ENCODE measurements at regions not wholly inside any gene's neighbourhood (a gene's known extent, or its start where the extent isn't known, plus 50 kb on each side); places are given as distances from the start of the nearest gene placed in this dataset.
A peak's percentile ranks its signal among the peaks of the same experiment; 100 is the strongest.

DNA sequence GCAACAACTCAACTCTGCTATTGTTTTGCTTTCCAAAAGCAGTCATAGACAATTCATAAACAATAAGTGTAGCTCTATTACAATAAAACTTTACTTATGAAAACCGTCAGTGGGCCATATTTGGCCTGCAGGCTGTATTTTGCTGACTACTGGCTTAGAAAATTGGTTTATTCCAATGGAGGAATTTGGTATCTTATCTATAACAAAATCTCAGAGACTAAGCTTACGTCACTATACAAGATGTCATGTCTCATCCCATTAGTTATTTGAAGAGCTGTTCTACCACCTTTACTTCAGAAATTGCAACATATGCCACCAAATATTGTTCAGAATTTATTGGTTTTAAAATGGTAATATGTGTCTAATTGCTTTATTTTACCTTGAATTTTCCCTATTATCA lies 436.9 kb downstream of the HTR1B start:
- in situ Hi-C loops (cut with MboI; ENCODE audit: low pct_unique_long_range_greater_than_20kb in 2 of 9, low sequenced_read_pairs in 9 of 9, unreplicated experiment in 9 of 9): no loop called here
- Histone ChIP-seq H3K4me3 (no peak overlapping the region), H3K4me1 (replicated peaks in 1 of 2) (no peaks in the 10 kb centered on the region), H3K27ac (no peak overlapping the region)
- no peak for ATAC-seq (replicated peaks in 6 of 8)
- 51 to 100% (median 100%) methylated on average over 1 to 2 of the region's 2 CpGs; no CpG with 5 or more reads in 1 of the 10 experiments for WGBS, 10 experiments

DNA sequence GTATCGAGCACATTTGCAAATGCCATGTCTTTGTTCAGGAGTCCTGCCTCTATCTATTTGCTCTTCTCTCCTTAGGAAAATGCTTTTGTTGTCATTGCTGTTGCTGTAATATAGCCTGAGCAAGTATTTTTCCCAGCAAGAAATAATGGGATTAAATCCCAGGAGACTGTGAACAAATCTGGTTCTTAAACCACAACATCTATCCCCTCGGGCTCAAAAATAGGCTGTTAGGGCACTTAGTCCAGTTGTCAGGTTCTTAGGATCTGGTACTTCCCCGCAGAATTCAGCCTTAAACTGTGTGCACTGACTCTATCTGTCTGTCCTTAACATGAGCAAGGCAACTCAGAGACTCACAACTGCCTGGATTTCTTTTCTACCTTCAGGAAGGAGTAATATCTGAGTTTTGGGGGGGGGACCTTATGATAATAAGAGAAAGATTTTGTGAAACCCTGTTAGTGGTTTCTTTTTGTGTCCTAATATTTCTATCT lies 437.5 kb downstream of the HTR1B start:
- H3K27ac ChIP-seq: no peak overlapping the region
- in situ Hi-C loops (cut with MboI; ENCODE audit: low pct_unique_long_range_greater_than_20kb in 2 of 9, low sequenced_read_pairs in 9 of 9, unreplicated experiment in 9 of 9): no loop called here
- ATAC-seq (replicated peaks in 6 of 8): no peak
- 45 to 100% (median 74%) methylated on average over 1 to 3 of the region's 3 CpGs for WGBS, 10 experiments
- no peaks in the 10 kb centered on the region for H3K4me1 ChIP-seq (replicated peaks in 1 of 2)
- H3K4me3 ChIP-seq: no peak overlapping the region

DNA sequence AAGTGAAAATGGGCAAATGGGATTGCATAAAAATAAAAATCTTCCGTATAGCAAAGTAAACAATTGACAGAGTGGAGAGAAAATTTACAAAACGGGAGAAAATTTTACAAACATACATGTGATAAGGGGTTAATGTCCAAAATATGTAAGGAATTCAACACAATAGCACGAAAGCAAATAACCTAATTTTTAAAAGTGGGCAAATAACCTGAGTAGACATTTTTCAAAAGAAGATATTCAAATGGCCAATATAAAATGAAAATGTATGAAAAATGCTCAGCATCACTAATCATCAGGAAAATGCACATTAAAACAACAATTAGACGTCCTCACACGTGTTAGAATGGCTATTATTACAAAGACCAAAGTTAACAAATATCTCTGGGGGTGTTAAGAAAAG lies 441.5 kb downstream of the HTR1B start:
- no peak for ATAC-seq (replicated peaks in 6 of 8)
- 7 to 94% (median 49%) methylated on average over 2 to 5 of the region's 5 CpGs for WGBS, 10 experiments
- in situ Hi-C loops (cut with MboI; ENCODE audit: low pct_unique_long_range_greater_than_20kb in 2 of 9, low sequenced_read_pairs in 9 of 9, unreplicated experiment in 9 of 9): no loop called here
- no peak overlapping the region for H3K4me3 ChIP-seq
- no peak overlapping the region for H3K27ac ChIP-seq
- H3K4me1 ChIP-seq (replicated peaks in 1 of 2): no peaks in the 10 kb centered on the region

DNA sequence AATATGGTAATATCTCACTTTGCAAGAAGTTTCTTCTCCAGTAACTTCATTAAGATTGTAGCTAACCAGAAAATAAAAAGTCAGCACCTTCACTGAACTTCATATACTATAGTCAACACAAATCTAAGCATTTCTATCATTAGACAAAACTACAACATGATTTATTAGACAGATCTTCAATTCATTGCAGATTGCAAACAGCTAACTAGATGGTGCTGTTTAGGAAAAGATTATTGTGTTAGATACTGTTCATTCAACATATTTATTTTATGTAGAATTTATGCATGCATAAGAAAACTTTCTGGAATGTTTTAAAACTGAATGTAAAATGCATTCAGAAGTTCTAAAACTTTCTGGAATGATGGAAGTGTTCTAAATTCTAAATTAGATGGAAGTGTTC lies 442.1 kb downstream of the HTR1B start:
- Histone ChIP-seq H3K4me1 (replicated peaks in 1 of 2) (no peaks in the 10 kb centered on the region), H3K27ac (no peak overlapping the region), H3K4me3 (no peak overlapping the region)
- in situ Hi-C loops (cut with MboI; ENCODE audit: low pct_unique_long_range_greater_than_20kb in 2 of 9, low sequenced_read_pairs in 9 of 9, unreplicated experiment in 9 of 9): no loop called here
- ATAC-seq (replicated peaks in 6 of 8): peak in 2 of 8 experiments; percentile 20 to 31

DNA sequence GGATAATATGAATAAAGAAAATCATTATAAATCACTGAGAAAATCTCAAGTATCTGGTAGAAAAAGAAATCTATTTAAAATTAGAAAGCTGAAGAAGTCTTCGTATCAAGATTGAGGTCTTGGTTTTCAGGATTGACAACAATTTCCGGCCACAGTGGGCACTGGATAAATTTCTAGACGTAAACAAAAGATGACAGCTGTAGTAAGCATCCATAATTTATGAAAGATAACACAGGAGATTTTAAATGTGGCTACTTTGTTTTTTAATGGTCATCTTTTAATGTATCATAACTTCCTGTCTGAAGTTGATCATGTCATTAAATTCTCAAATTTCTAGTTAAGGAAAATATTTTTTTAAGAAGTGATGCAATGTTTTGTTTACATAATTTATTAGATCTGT lies 444.2 kb downstream of the HTR1B start:
- H3K27ac ChIP-seq: no peak overlapping the region
- no peak overlapping the region for H3K4me3 ChIP-seq
- H3K4me1 ChIP-seq (replicated peaks in 1 of 2): no peaks in the 10 kb centered on the region
- ATAC-seq (replicated peaks in 6 of 8): no peak
- in situ Hi-C loops (cut with MboI; ENCODE audit: low pct_unique_long_range_greater_than_20kb in 2 of 9, low sequenced_read_pairs in 9 of 9, unreplicated experiment in 9 of 9): no loop called here
- WGBS, 10 experiments: 63 to 91% (median 78%) methylated on average over 1 to 3 of the region's 3 CpGs

DNA sequence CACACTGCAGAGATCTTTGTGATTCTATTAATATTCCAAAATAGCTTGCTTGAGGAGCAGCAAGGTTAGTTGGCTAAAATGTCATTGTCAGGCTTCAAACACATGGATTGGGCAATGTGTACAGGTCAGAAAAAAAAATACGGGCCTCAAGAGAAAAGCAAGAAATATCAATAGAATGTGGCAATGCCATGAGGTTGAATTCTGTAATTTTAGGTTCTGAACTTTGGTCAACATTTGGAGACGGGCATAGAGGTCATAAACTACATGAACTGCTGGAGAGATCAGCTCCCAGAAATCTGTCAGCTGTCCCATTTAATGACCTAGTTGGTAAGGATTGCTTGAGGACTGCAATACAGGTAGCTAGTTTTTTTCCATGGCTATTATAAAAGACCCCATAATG lies 445.8 kb downstream of the HTR1B start:
- in situ Hi-C loops (cut with MboI; ENCODE audit: low pct_unique_long_range_greater_than_20kb in 2 of 9, low sequenced_read_pairs in 9 of 9, unreplicated experiment in 9 of 9): no loop called here
- WGBS, 10 experiments: 36 to 100% (median 75%) methylated on average over 1 to 2 of the region's 2 CpGs; no CpG with 5 or more reads in 2 of the 10 experiments
- no peak for ATAC-seq (replicated peaks in 6 of 8)
- Histone ChIP-seq H3K4me3 (no peak overlapping the region), H3K27ac (no peak overlapping the region), H3K4me1 (replicated peaks in 1 of 2) (no peaks in the 10 kb centered on the region)

DNA sequence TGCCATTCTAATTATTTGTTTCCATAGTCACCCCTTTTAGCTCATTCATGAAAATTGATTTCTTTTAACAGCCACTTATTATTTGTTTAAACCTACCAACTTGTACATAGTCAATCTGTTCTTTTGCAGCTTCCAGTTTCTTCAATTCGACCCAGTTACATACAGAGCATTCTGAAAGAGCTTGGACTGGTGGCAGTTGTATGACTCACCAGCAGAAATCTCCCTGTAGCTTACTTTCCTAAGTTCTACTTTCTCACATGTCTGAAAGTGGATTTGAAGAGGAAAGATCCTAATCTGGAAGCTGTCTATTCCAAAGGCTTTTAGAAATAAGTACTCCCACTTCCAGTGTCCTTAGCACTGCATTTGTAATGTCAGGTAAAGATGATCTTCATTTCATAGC lies 447.9 kb downstream of the HTR1B start:
- no peak overlapping the region for H3K4me3 ChIP-seq
- no peaks in the 10 kb centered on the region for H3K4me1 ChIP-seq (replicated peaks in 1 of 2)
- peak in 2 of 8 experiments; percentile 82 to 83 for ATAC-seq (replicated peaks in 6 of 8)
- in situ Hi-C loops (cut with MboI; ENCODE audit: low pct_unique_long_range_greater_than_20kb in 2 of 9, low sequenced_read_pairs in 9 of 9, unreplicated experiment in 9 of 9): no loop called here
- WGBS, 10 experiments: 0 to 100% (median 38%) methylated on average over 1 of the region's 1 CpG; no CpG with 5 or more reads in 2 of the 10 experiments
- no peak overlapping the region for H3K27ac ChIP-seq

DNA sequence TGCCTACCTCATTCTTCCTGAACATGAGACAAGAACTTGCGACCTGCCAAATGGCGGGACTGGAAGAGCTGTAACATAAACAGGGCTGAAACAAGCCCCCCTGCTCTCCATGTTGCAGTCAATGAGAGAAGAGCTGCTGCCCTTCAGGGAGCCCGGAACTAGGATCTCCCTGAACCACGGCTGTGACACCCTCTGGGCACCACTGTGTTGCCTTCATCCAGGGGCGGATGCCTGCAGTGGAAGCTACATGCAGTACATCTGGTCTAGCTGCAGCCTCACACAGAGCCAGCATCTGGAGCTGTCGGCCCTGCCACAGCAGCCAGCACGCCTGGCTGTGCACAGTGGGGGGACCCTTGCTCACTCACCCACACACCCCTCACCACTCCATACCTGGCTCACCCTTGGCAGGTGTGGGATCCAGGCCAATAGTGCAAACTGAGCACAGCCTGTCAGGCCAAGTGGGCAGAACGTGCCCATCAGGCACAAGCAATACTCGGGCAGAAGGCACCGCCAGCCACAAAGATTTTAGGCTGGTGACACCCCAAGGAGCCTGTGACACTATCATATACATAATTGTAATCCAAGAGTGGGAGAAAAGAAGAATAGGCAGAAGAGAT lies 451.3 kb downstream of the HTR1B start:
- in situ Hi-C loops (cut with MboI; ENCODE audit: low pct_unique_long_range_greater_than_20kb in 2 of 9, low sequenced_read_pairs in 9 of 9, unreplicated experiment in 9 of 9): no loop called here
- WGBS, 10 experiments: 51 to 100% (median 81%) methylated on average over 1 to 6 of the region's 10 CpGs; no CpG with 5 or more reads in 2 of the 10 experiments
- H3K4me1 ChIP-seq (replicated peaks in 1 of 2): no peaks in the 10 kb centered on the region
- no peak overlapping the region for H3K4me3 ChIP-seq
- H3K27ac ChIP-seq: no peak overlapping the region
- no peak for ATAC-seq (replicated peaks in 6 of 8)

DNA sequence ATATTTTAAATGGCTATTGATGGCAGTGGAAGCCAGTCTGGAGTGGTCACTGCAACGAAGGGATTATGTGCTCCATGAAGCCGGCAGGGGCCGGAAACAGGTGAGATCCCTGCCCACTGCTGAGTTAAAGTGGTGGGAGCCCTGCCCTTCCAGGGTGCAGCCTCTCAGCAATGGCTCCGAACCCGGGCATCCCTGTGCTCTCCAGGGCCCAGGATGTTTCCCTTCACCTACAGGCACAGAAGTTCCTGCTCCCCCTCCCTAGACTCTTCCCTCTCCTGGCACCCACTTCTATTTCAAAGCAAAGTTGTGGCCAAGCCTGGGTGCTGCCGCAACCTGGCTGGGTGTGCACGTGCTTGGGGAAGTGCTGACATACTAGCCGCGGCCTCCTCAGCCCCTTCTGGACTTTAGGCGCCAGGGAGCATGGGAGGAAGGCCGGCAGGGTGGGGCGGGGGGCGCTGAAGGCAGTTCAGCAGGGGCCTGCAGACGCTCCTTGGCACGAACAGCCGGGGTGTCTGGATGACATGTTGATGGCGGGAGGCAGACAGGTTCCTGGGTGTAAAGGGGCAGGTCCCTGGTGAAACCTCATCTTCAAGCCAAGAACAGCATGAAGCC lies 452.3 kb downstream of the HTR1B start:
- WGBS, 10 experiments: 0 to 94% (median 69%) methylated on average over 1 to 7 of the region's 17 CpGs; no CpG with 5 or more reads in 3 of the 10 experiments
- no peak for ATAC-seq (replicated peaks in 6 of 8)
- Histone ChIP-seq H3K4me3 (no peak overlapping the region), H3K4me1 (replicated peaks in 1 of 2) (no peaks in the 10 kb centered on the region), H3K27ac (no peak overlapping the region)
- in situ Hi-C loops (cut with MboI; ENCODE audit: low pct_unique_long_range_greater_than_20kb in 2 of 9, low sequenced_read_pairs in 9 of 9, unreplicated experiment in 9 of 9): no loop called here

DNA sequence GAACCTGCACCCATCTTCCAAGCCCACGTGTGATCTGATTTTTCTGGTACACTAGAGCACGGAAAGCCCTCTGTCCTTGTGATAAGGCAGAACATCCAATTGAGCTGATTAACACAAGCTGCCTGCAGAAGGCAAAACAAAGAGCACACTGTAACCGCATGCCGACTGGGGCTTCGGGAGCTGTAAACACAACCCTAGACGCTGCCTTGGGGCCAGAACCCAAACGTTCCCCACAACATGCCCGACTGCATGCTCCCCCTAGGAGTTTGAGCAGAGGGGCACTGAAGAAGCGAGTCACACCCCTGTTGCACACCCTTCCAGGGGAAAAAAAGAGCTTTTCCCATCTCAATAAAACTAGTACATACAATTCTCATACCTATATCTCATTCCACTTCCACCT lies 470.7 kb downstream of the HTR1B start:
- 49 to 86% (median 75%) methylated on average over 2 to 6 of the region's 9 CpGs; no CpG with 5 or more reads in 6 of the 10 experiments for WGBS, 10 experiments
- H3K4me3 ChIP-seq: no peak overlapping the region
- in situ Hi-C loops (cut with MboI; ENCODE audit: low pct_unique_long_range_greater_than_20kb in 2 of 9, low sequenced_read_pairs in 9 of 9, unreplicated experiment in 9 of 9): no loop called here
- no peak for ATAC-seq (replicated peaks in 6 of 8)
- no peak overlapping the region for H3K27ac ChIP-seq
- no peaks in the 10 kb centered on the region for H3K4me1 ChIP-seq (replicated peaks in 1 of 2)

DNA sequence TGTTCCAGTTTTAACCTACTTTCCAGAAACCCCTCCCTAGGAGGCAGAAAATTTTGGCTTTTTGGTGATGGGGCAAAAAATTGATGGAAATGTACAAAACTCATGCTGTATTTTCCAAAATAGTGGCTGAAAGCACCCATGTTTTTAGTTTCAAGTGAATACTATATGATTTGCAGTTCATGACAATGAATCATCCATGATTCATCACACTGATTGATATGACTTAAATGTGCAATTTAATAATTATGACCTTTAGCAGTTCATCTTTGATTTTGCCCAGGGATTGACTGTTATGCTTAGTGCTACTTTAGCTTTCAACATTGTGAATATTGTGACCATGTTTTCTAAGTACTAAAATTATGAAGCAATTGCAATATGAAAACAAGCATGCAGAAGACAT lies 478.7 kb downstream of the HTR1B start:
- H3K4me3 ChIP-seq: no peak overlapping the region
- H3K27ac ChIP-seq: no peak overlapping the region
- no peak for ATAC-seq (replicated peaks in 6 of 8)
- no peaks in the 10 kb centered on the region for H3K4me1 ChIP-seq (replicated peaks in 1 of 2)
- in situ Hi-C loops (cut with MboI; ENCODE audit: low pct_unique_long_range_greater_than_20kb in 2 of 9, low sequenced_read_pairs in 9 of 9, unreplicated experiment in 9 of 9): no loop called here

DNA sequence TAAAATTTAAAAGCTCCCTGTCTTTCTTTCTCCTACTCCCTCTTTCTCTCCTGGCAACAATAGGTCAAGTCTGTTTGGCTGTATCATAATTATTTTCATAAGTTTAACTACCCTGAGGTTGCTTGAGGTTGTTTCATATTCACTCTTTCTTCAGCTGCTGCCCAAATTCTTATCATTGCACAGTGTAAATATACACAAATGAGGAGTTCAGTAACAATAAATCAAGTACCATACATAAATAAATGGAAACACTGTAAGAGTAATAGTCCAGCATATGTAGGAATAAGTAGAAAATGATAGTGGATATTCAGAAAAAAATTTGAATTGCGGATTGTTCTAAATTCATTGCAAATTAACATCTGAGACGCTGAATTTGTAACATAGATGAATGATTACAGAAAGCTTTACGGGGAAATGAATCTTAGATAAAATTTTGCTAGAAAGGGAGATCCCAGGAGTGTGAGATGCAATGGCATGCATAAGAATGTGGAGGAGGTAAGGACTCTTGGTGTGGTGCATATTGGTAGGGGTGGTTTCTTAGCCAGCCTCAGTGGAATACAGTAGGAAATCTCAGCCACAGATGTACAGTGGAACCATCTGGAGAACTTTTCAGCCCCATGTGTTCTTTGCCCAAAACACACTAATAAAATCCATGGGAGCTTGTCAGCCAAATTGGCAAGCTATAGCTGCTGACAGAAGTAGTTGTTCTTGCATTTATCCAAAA lies 480.7 kb downstream of the HTR1B start:
- no peaks in the 10 kb centered on the region for H3K4me1 ChIP-seq (replicated peaks in 1 of 2)

DNA sequence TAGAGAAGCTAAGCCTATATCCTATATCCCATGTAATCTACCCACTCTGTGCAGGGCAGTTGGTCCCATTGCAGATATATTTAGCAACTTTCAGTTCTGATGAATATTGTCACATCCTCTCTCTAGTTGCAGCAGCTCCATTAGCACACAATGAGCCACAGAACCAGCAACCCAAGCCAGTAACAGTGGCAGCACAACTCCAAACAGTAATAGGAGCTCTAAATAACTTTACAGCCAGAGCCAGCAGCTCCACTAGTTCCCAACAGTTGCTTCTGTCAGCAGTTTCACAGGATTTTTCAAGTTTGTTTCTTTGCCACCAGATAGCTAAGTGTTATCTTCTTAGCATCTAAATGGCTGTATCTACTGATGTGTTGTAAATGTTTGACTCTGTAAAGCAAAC lies 490.8 kb downstream of the HTR1B start:
- no peaks in the 10 kb centered on the region for H3K4me1 ChIP-seq (replicated peaks in 1 of 2)
- no peak overlapping the region for H3K27ac ChIP-seq
- no peak overlapping the region for H3K4me3 ChIP-seq
- in situ Hi-C loops (cut with MboI; ENCODE audit: low pct_unique_long_range_greater_than_20kb in 2 of 9, low sequenced_read_pairs in 9 of 9, unreplicated experiment in 9 of 9): no loop called here
- peak in 3 of 8 experiments; percentile 41 to 53 (median 50) for ATAC-seq (replicated peaks in 6 of 8)

More for the DNA sequence above, 480.7 kb downstream of the HTR1B start:
- ATAC-seq (replicated peaks in 6 of 8): peak in 3 of 8 experiments; percentile 82 to 95 (median 92)
- in situ Hi-C loops (cut with MboI; ENCODE audit: low pct_unique_long_range_greater_than_20kb in 2 of 9, low sequenced_read_pairs in 9 of 9, unreplicated experiment in 9 of 9): no loop called here
- no peak overlapping the region for H3K27ac ChIP-seq
- 0 to 100% (median 75%) methylated on average over 1 to 3 of the region's 3 CpGs for WGBS, 10 experiments
- no peak overlapping the region for H3K4me3 ChIP-seq
